ENCODE measurements at regions not wholly inside any gene's neighbourhood (a gene's known extent, or its start where the extent isn't known, plus 50 kb on each side); places are given as distances from the start of the nearest gene placed in this dataset.

DNA sequence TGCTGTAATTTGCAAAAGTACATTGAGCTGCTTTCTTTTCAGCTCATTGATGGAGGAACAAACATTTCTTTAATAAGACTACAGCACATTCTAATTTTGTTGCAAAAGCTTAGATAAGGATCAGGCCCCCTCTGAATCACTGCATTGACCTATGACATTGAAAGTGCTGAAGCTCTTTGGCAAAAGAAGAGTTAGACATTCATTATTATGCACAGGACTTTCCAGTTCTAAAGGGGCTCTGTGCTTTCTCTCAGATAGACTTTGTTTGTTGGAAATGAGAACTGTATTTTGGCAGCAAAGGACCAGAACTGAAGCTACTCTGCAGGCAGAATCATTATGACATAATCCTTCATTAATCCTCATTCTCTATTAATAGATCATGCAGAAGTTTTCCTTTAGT is 252.9 kb upstream of the SOX2 start:
- intact Hi-C loops (cut with micrococcal nuclease): no loop called here
- TF ChIP-seq, protein P1, sequence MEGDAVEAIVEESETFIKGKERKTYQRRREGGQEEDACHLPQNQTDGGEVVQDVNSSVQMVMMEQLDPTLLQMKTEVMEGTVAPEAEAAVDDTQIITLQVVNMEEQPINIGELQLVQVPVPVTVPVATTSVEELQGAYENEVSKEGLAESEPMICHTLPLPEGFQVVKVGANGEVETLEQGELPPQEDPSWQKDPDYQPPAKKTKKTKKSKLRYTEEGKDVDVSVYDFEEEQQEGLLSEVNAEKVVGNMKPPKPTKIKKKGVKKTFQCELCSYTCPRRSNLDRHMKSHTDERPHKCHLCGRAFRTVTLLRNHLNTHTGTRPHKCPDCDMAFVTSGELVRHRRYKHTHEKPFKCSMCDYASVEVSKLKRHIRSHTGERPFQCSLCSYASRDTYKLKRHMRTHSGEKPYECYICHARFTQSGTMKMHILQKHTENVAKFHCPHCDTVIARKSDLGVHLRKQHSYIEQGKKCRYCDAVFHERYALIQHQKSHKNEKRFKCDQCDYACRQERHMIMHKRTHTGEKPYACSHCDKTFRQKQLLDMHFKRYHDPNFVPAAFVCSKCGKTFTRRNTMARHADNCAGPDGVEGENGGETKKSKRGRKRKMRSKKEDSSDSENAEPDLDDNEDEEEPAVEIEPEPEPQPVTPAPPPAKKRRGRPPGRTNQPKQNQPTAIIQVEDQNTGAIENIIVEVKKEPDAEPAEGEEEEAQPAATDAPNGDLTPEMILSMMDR (IDR thresholded peaks at IDR 0.05): no peak
- no peaks in the 10 kb centered on the region for H3K9me3 Mint-ChIP-seq
- no peaks in the 10 kb centered on the region for H3K36me3 Mint-ChIP-seq (ENCODE audit: low read depth)
- DNase-seq (no peak), ATAC-seq (ENCODE audit: low read depth) (no peak)
- POLR2A ChIA-PET: no interaction called here
- no peaks in the 10 kb centered on the region for H3K4me1 Mint-ChIP-seq
- H3K4me3 Mint-ChIP-seq: no peak overlapping the region
- H3K27me3 Mint-ChIP-seq: no peaks in the 10 kb centered on the region
- CTCF ChIA-PET: no interaction called here
- no peak overlapping the region for H3K27ac Mint-ChIP-seq

DNA sequence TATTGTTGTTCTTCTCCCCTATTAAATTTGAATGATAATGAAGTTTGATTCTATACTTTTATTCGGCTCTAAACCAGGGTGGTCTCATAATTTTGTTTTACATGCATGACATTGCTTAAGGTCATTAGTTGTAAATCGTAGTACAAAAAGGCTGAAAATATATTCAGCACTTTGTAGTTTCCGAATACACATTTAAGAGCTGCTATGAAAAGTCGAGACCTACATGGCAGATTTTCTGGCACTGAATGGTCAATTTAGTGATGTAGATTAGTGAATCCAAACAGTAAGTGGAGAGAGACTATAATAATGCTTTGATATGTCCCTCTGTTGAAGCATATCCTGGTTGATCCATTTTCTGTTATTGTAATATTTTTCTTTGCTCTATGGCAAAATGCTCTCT is 254.0 kb upstream of the SOX2 start:
- no peak overlapping the region for H3K27ac Mint-ChIP-seq
- POLR2A ChIA-PET: no interaction called here
- no peaks in the 10 kb centered on the region for H3K36me3 Mint-ChIP-seq (ENCODE audit: low read depth)
- CTCF ChIA-PET: no interaction called here
- H3K27me3 Mint-ChIP-seq: no peaks in the 10 kb centered on the region
- H3K4me1 Mint-ChIP-seq: no peaks in the 10 kb centered on the region
- intact Hi-C loops (cut with micrococcal nuclease): no loop called here
- no peak overlapping the region for H3K4me3 Mint-ChIP-seq
- TF ChIP-seq, protein P1 (IDR thresholded peaks at IDR 0.05): no peak
- no peak for ATAC-seq (ENCODE audit: low read depth)
- H3K9me3 Mint-ChIP-seq: no peaks in the 10 kb centered on the region
- no peak for DNase-seq

DNA sequence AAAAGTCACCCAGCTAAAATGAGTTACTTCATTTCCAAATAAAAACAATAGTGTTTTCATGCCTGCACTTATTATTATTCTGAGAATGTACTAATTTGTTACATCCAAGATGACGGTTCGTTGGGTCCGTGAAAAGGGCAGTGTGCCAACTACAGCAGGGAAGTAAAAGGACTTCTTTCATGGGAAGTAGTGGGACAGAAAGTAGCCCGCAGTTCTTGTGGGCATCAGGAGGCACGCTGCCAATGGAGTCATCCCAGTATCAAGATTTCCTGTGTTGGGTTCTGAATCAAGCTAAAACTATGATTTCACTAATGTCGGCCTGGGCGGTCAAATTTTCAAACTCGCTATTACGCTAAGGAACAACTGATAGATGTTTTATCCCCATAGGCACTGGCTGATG is 254.5 kb upstream of the SOX2 start:
- intact Hi-C loops (cut with micrococcal nuclease): no loop called here
- H3K27ac Mint-ChIP-seq: no peak overlapping the region
- TF ChIP-seq, protein P1 (IDR thresholded peaks at IDR 0.05): no peak
- H3K9me3 Mint-ChIP-seq: no peaks in the 10 kb centered on the region
- ChIA-PET CTCF (no interaction called here), POLR2A (no interaction called here)
- DNase-seq: no peak
- ATAC-seq (ENCODE audit: low read depth): no peak
- H3K4me3 Mint-ChIP-seq: no peak overlapping the region
- no peaks in the 10 kb centered on the region for H3K27me3 Mint-ChIP-seq
- H3K36me3 Mint-ChIP-seq (ENCODE audit: low read depth): no peaks in the 10 kb centered on the region
- H3K4me1 Mint-ChIP-seq: no peaks in the 10 kb centered on the region

DNA sequence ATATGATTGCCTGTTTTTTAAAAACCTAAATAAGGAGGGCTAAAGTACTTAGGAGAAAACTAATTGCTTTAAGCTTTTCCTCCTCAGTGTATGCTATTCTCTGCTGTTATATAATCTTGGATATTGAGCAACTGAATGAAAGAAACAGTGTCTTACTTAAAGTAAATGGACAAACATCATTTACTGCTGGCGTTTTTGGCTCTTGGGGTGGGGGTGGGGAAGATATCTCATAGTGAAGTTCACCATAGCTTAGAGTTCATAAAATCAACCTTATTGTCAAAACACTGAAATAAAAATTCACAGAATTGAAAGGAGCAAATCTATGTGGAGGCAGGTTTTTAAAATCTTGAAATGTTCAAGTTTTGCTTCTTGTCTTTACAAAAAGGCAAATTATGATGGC is 256.4 kb upstream of the SOX2 start:
- Mint-ChIP-seq H3K4me1 (no peaks in the 10 kb centered on the region), H3K4me3 (no peak overlapping the region), H3K9me3 (peaks cover 3% of the 10 kb centered on the region), H3K36me3 (ENCODE audit: low read depth) (no peaks in the 10 kb centered on the region), H3K27ac (no peak overlapping the region), H3K27me3 (no peaks in the 10 kb centered on the region)
- TF ChIP-seq, protein P1 (IDR thresholded peaks at IDR 0.05): no peak
- intact Hi-C loops (cut with micrococcal nuclease): no loop called here
- ChIA-PET CTCF (no interaction called here), POLR2A (no interaction called here)
- DNase-seq (no peak), ATAC-seq (ENCODE audit: low read depth) (no peak)

DNA sequence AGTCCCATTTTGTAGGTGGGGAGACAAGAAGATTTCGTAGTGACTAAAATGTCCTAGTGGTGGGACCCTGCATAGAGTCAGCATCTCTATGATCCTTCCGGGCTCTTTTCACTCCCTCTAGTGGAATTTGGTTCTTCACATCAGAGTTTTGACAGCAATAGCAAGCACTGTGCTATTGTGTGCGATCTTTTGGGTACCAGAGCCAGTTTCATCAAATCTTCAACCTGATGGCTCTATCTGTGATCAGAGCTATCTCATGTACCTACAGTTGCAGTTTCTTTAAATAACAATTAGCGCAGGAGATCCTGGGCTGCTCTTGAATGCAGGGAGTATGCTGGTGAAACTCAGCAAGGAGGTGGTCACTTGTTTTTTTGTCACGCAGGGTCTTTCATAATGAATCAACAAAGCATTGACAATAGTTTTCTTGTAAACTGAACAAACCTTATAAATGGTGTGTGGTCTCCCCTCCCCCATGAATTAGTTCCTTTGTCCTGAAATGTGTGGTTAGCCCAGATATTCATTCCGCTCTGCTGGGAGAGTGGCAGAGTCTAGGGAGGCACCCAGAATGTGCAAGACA is 257.2 kb upstream of the SOX2 start:
- DNase-seq: no peak
- CTCF ChIA-PET: no interaction called here
- Mint-ChIP-seq H3K36me3 (ENCODE audit: low read depth) (no peaks in the 10 kb centered on the region), H3K4me3 (no peak overlapping the region), H3K9me3 (peaks cover 3% of the 10 kb centered on the region), H3K4me1 (no peaks in the 10 kb centered on the region), H3K27ac (no peak overlapping the region), H3K27me3 (no peaks in the 10 kb centered on the region)
- POLR2A ChIA-PET: no interaction called here
- ATAC-seq (ENCODE audit: low read depth): no peak
- TF ChIP-seq, protein P1 (IDR thresholded peaks at IDR 0.05): no peak
- intact Hi-C loops (cut with micrococcal nuclease): no loop called here
